ENCODE measurements at regions not wholly inside any gene's neighbourhood (a gene's known extent, or its start where the extent isn't known, plus 50 kb on each side); places are given as distances from the start of the nearest gene placed in this dataset.

DNA sequence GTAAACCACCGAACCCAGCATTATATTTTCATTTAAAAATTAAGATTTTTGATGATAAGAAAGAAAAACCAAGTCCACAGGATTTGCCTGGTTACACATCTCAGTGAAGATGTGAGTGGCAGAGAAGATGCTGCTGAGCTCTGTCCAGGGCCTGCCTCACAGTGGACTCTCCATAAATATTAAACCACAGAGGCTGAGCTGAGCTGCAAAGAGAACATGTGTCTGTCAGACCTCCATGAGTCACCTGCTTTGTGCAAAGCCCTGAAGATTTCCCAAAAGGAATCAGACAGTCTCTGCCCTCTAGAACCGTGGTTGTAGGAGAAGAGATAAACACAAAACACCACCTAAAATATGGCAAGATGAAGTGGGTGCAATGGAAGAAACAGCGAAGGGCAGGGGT is 127.2 kb upstream of the TSC22D1 start:
- POLR2A ChIA-PET = no interaction called here
- Histone ChIP-seq H2AFZ (ENCODE audit: low read depth, low read length) (no peak overlapping the region), H3K4me1 (replicated peaks in 1 of 2; ENCODE audit: control insufficient read depth in 2 of 2, insufficient read depth in 2 of 2, low read length in 2 of 2) (no peaks in the 10 kb centered on the region), H3K27ac (ENCODE audit: extremely low read depth, low read depth, low read length) (no peak overlapping the region), H3K9ac (ENCODE audit: insufficient read depth in 1 of 2, low read depth in 2 of 2, low read length in 2 of 2) (no peak overlapping the region), H4K20me1 (replicated peaks; ENCODE audit: control insufficient read depth, insufficient read depth, low read length) (no peaks in the 10 kb centered on the region), H3K4me3 (no peak overlapping the region), H3K27me3 (ENCODE audit: control insufficient read depth in 2 of 2, insufficient read depth in 2 of 2, low read length in 2 of 2) (no peaks in the 10 kb centered on the region), H3K79me2 (ENCODE audit: control insufficient read depth, insufficient read depth, low read length) (no peaks in the 10 kb centered on the region), H3K9me1 (ENCODE audit: control insufficient read depth, insufficient read depth, low read length) (no peaks in the 10 kb centered on the region), H3K4me2 (ENCODE audit: insufficient read depth, low read length) (no peak overlapping the region), H3K36me3 (ENCODE audit: control insufficient read depth, insufficient read depth, low read length) (no peaks in the 10 kb centered on the region), H3K9me3 (replicated peaks; ENCODE audit: control insufficient read depth, insufficient read depth, low read depth, low read length) (no peaks in the 10 kb centered on the region)
- BruUV-seq (replicated peaks) = no TSS peak
- CTCF ChIA-PET (ENCODE audit: low intra/inter-chr PET ratio) = no interaction called here
- intact Hi-C loops (cut with micrococcal nuclease) (no loop called here), in situ Hi-C loops (cut with MboI) (no loop called here)
- TF ChIP-seq NCOA1 (IDR thresholded peaks at IDR 0.05; ENCODE audit: low read depth) (no peak), MECOM (CRISPR knock-in tag; IDR thresholded peaks at IDR 0.05) (no peak)
- ATAC-seq = no peak
- WGBS (ENCODE audit: insufficient coverage, low coverage, missing lambda C conversion rate) = 4% methylated on average over 3 of the region's 3 CpGs
- no peak for DNase-seq (ENCODE audit: extremely low read depth in 1 of 4, low spot score in 3 of 4)
- no peak for FAIRE-seq

DNA sequence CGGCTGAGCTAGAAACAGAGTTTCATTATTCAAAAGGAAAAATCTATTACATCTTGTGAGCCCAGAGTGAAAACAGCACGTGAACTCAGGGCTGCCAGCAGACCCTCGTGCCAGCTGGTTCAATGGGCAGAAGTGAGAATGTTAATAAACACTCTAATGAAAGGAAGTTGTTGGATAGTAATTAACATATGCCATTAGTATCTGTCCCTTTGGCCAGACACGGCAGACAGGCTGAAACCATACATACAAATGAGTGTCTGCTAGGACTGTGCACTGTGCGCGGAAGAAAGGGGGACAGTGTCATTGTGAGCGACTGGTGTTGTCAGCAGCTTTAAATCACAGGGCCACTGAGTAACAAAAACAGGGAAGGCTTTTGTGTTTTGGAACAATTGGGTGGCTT is 121.9 kb upstream of the TSC22D1 start:
- 8% methylated on average over 6 of the region's 7 CpGs for WGBS (ENCODE audit: insufficient coverage, low coverage, missing lambda C conversion rate)
- ATAC-seq (no peak), FAIRE-seq (no peak), DNase-seq (ENCODE audit: extremely low read depth in 1 of 4, low spot score in 3 of 4) (no peak)
- no TSS peak for BruUV-seq (replicated peaks)
- ChIA-PET CTCF (ENCODE audit: low intra/inter-chr PET ratio) (no interaction called here), POLR2A (no interaction called here)
- Histone ChIP-seq H3K36me3 (ENCODE audit: control insufficient read depth, insufficient read depth, low read length) (no peaks in the 10 kb centered on the region), H3K4me1 (replicated peaks in 1 of 2; ENCODE audit: control insufficient read depth in 2 of 2, insufficient read depth in 2 of 2, low read length in 2 of 2) (no peaks in the 10 kb centered on the region), H3K79me2 (ENCODE audit: control insufficient read depth, insufficient read depth, low read length) (no peaks in the 10 kb centered on the region), H3K4me2 (ENCODE audit: insufficient read depth, low read length) (no peak overlapping the region), H3K9me1 (ENCODE audit: control insufficient read depth, insufficient read depth, low read length) (no peaks in the 10 kb centered on the region), H3K9ac (ENCODE audit: insufficient read depth in 1 of 2, low read depth in 2 of 2, low read length in 2 of 2) (no peak overlapping the region), H3K27me3 (ENCODE audit: control insufficient read depth in 2 of 2, insufficient read depth in 2 of 2, low read length in 2 of 2) (no peaks in the 10 kb centered on the region; a peak in 1 of 5 replicates), H3K4me3 (no peak overlapping the region), H2AFZ (ENCODE audit: low read depth, low read length) (no peak overlapping the region), H3K27ac (ENCODE audit: extremely low read depth, low read depth, low read length) (no peak overlapping the region), H3K9me3 (replicated peaks; ENCODE audit: control insufficient read depth, insufficient read depth, low read depth, low read length) (no peaks in the 10 kb centered on the region), H4K20me1 (replicated peaks; ENCODE audit: control insufficient read depth, insufficient read depth, low read length) (no peaks in the 10 kb centered on the region)
- intact Hi-C loops (cut with micrococcal nuclease) = no loop called here
- in situ Hi-C loops (cut with MboI) = no loop called here
- TF ChIP-seq SMARCA5 (IDR thresholded peaks at IDR 0.05) = no peak
- no peak for TF ChIP-seq SMARCC2 (IDR thresholded peaks at IDR 0.05; ENCODE audit: low read depth)
- no peak for TF ChIP-seq ZNF12 (CRISPR knock-in tag; IDR thresholded peaks at IDR 0.05)
- no peak for TF ChIP-seq ZNF740 (CRISPR knock-in tag; IDR thresholded peaks at IDR 0.05)
- TF ChIP-seq ZNF740 (tag; IDR thresholded peaks at IDR 0.05) = no peak
- TF ChIP-seq FOXK1 (CRISPR knock-in tag; IDR thresholded peaks at IDR 0.05; ENCODE audit: borderline replicate concordance) = no peak
- no peak for TF ChIP-seq SMARCB1 (IDR thresholded peaks at IDR 0.05; ENCODE audit: insufficient read length, low read depth)
- no peak for TF ChIP-seq PPARD (CRISPR knock-in tag; IDR thresholded peaks at IDR 0.05)
- no peak for TF ChIP-seq U2AF2 (optimal IDR thresholded peaks at IDR 0.05; ENCODE audit: low read depth, low read length)
- TF ChIP-seq PHTF2 (CRISPR knock-in tag; IDR thresholded peaks at IDR 0.05) = no peak
- TF ChIP-seq, protein P1, sequence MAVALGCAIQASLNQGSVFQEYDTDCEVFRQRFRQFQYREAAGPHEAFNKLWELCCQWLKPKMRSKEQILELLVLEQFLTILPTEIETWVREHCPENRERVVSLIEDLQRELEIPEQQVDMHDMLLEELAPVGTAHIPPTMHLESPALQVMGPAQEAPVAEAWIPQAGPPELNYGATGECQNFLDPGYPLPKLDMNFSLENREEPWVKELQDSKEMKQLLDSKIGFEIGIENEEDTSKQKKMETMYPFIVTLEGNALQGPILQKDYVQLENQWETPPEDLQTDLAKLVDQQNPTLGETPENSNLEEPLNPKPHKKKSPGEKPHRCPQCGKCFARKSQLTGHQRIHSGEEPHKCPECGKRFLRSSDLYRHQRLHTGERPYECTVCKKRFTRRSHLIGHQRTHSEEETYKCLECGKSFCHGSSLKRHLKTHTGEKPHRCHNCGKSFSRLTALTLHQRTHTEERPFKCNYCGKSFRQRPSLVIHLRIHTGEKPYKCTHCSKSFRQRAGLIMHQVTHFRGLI (CRISPR knock-in tag; IDR thresholded peaks at IDR 0.05) = no peak
